ENCODE measurements at regions not wholly inside any gene's neighbourhood (a gene's known extent, or its start where the extent isn't known, plus 50 kb on each side); places are given as distances from the start of the nearest gene placed in this dataset.

DNA sequence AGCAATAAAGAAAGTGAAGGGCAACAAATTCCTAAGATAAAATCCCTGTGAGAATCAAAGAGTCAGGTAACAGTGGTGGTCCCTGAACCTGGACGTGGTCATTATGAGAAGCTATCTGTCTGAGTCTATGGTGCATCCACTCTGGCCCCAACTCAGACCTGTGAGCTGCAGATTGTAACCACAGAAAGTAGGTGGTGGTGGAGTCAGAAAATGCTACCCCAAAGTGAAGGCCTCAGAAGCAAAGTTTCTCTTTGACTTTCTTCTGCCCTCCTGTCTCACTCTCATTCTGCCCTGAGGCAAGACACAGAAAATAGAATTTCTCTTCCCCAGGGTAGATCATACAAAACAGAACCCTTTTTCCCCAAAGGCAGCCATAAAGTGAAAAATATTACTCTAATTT is 84.1 kb upstream of the NEIL3 start:
- TF ChIP-seq, protein P1, sequence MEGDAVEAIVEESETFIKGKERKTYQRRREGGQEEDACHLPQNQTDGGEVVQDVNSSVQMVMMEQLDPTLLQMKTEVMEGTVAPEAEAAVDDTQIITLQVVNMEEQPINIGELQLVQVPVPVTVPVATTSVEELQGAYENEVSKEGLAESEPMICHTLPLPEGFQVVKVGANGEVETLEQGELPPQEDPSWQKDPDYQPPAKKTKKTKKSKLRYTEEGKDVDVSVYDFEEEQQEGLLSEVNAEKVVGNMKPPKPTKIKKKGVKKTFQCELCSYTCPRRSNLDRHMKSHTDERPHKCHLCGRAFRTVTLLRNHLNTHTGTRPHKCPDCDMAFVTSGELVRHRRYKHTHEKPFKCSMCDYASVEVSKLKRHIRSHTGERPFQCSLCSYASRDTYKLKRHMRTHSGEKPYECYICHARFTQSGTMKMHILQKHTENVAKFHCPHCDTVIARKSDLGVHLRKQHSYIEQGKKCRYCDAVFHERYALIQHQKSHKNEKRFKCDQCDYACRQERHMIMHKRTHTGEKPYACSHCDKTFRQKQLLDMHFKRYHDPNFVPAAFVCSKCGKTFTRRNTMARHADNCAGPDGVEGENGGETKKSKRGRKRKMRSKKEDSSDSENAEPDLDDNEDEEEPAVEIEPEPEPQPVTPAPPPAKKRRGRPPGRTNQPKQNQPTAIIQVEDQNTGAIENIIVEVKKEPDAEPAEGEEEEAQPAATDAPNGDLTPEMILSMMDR (IDR thresholded peaks at IDR 0.05; ENCODE audit: low read depth, low read length, missing control alignments) = no peak
- no peak for DNase-seq (ENCODE audit: extremely low read depth, low read depth)
- no peak overlapping the region for H3K4me3 ChIP-seq (replicated peaks; ENCODE audit: low read depth, low read length)

DNA sequence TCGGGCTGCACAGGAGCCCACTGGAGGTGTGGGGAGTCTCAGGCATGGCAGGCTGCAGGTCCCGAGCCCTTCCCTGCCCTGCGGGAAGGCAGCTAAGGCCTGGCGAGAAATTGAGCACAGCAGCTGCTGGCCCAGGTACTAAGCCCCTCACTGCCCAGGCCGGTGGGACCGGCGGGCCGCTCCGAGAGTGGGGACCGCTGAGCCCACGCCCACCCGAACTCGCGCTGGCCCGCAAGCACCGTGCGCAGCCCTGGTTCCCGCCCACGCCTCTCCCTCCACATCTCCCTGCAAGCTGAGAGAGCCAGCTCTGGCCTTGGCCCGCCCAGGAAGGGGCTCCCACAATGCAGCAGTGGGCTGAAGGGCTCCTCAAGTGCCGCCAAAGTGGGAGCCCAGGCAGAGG is 82.0 kb upstream of the NEIL3 start:
- TF ChIP-seq, protein P1 (IDR thresholded peaks at IDR 0.05; ENCODE audit: low read depth, low read length, missing control alignments) = no peak
- no peak for DNase-seq (ENCODE audit: extremely low read depth, low read depth)
- H3K4me3 ChIP-seq (replicated peaks; ENCODE audit: low read depth, low read length) = no peak overlapping the region

DNA sequence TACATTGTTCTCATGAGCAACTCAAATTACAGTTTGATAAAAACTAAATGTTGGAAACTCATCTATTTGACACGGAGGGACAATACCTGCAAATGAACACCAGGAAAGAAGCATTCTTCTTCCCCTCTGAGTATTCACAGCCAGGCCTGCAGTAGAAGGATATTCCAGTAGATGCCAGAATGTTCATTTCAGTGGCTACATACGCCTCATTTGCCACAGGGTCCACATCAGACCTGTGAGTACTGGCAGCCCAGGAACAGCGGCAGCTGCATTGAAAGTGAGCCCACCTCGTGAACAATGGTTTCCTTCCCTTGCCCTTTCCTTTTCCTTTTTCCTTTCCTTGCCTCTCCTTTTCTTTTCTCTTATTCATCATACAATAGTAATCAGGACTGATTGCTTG is 81.1 kb upstream of the NEIL3 start:
- no peak overlapping the region for H3K4me3 ChIP-seq (replicated peaks; ENCODE audit: low read depth, low read length)
- DNase-seq (ENCODE audit: extremely low read depth, low read depth) = no peak
- TF ChIP-seq, protein P1 (IDR thresholded peaks at IDR 0.05; ENCODE audit: low read depth, low read length, missing control alignments) = no peak

DNA sequence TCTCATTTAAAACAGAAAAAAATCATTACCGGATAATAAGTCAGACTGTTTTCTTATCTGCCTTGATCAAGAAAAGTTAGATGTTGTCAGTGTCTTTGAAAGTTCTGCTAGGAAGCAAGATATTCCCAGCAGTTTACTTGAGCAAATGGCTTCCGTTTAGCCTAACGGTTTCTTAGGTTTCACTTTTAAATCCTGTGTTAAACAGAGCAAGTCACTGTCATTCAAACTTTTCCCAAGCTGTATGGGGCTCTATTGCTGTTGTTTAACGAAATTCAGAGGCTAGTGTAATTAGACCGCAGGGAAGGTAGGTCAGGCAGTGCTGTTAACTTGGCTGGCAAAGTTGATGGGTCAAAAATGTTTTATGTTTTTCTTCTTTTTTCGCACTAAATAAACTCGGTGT is 80.3 kb upstream of the NEIL3 start:
- DNase-seq (ENCODE audit: extremely low read depth, low read depth) = no peak
- TF ChIP-seq, protein P1 (IDR thresholded peaks at IDR 0.05; ENCODE audit: low read depth, low read length, missing control alignments) = no peak
- peak overlapping the region; percentile 7; the same call in 1 of the 2 replicates for H3K4me3 ChIP-seq (replicated peaks; ENCODE audit: low read depth, low read length)

DNA sequence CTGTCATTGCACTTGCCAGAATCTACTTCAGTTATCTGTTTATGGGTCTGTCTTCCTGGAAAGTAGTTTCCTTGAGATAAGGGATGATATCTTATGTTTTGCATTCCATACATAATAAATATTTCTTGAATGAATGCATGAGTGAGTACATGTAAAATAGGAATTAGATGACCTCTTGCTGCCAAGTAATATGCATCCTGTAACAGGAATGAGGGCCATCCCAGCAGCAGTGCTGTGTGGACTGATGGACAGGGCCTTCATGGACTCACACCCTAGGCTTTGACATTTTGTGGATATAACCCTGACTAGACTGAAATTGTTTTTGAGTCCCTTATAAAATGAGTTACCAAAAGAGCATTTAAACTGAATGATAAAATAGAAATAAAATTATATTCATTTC is 77.2 kb upstream of the NEIL3 start:
- no peak overlapping the region for H3K4me3 ChIP-seq (replicated peaks; ENCODE audit: low read depth, low read length)
- TF ChIP-seq, protein P1 (IDR thresholded peaks at IDR 0.05; ENCODE audit: low read depth, low read length, missing control alignments) = no peak
- no peak for DNase-seq (ENCODE audit: extremely low read depth, low read depth)

DNA sequence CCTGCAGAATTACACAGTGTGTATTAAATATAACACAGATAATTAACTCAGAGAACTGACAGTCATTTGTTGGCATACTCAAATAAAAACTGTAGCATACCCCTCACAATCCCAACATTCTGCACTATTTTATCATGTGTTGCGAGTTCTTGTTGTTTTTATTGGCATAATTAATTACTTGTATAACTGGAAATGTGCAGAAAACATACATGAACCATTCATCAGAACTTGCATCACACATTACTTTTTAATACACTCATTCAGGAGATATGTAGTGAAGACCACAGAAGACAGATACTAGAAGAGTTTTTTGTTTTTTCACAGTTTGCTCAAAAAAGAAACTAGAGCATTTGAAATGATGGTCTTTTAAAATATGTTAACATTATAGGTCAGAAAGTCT is 74.6 kb upstream of the NEIL3 start:
- no peak for DNase-seq (ENCODE audit: extremely low read depth, low read depth)
- TF ChIP-seq, protein P1 (IDR thresholded peaks at IDR 0.05; ENCODE audit: low read depth, low read length, missing control alignments) = no peak
- H3K4me3 ChIP-seq (replicated peaks; ENCODE audit: low read depth, low read length) = no peak overlapping the region

DNA sequence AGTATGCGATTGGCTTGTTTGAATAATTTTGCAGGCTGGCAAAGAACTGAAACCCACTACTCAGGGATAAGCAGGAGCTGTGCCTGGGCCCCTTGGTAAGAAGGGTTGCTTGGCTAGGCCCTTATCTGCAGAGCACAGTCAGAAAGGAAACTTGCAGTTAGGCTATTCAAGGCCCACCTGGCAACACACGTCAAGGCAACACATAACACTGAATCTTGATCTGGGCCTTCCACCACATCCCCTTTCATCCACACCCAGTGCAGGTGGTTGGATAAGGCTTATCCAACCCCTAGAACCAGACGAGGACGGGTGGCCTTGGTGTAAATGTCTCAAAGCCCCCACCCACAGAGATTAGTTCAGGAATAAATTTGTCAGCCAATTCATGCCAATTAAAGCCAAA is 72.8 kb upstream of the NEIL3 start:
- TF ChIP-seq, protein P1 (IDR thresholded peaks at IDR 0.05; ENCODE audit: low read depth, low read length, missing control alignments) = no peak
- DNase-seq (ENCODE audit: extremely low read depth, low read depth) = no peak
- H3K4me3 ChIP-seq (replicated peaks; ENCODE audit: low read depth, low read length) = no peak overlapping the region
